OCI-LY3 (cell line): ENCODE measurements at regions not wholly inside any gene's neighbourhood (a gene's known extent, or its start where the extent isn't known, plus 50 kb on each side); places are given as distances from the start of the nearest gene placed in this dataset.

ENCODE experiments used
- CTCF ChIP-seq: fragments of 200-600, 300-600 bp; sonication (generic); IDR thresholded peaks from 2 replicates; pipeline ENCODE4 v1.5.1; 2014; ENCODE audit warnings: antibody characterized with exemption, low read length, low read depth
- EZH2phosphoT487 ChIP-seq: fragments of 200-600 bp; shearing (Covaris generic); IDR thresholded peaks from 2 replicates; pipeline ENCODE4 v1.6.1; 2018; ENCODE audit warnings: antibody characterized with exemption, mixed run types, low read depth

GRCh38 chr9:130756037-130756436, 62.5 kb downstream of the EXOSC2 start:
- TF ChIP-seq CTCF: no peak
- TF ChIP-seq EZH2phosphoT487: no peak
